Kidney epithelial cell (primary cell): ENCODE measurements at regions not wholly inside any gene's neighbourhood (a gene's known extent, or its start where the extent isn't known, plus 50 kb on each side); places are given as distances from the start of the nearest gene placed in this dataset.
"Not testable (repeated sequence)": the region's sequence is repeated elsewhere in the genome, so short reads cannot be mapped to it uniquely, and the experiment has no call there.

Experiments
- DNase-seq: peaks from one replicate; pipeline ENCODE4 v3.0.0-alpha.2; 2010; ENCODE audit warnings: low read depth
- H3K27me3 ChIP-seq: 2 replicates; pipeline ENCODE4 v1.6.0; 2011; ENCODE audit warnings: low read length; ENCODE audit not compliant: control insufficient read depth, insufficient read depth
- H3K36me3 ChIP-seq: 2 replicates; pipeline ENCODE4 v1.5.1; 2011; ENCODE audit warnings: low read length; ENCODE audit not compliant: control insufficient read depth, insufficient read depth
- H3K4me3 ChIP-seq: 2 replicates; pipeline ENCODE4 v1.5.1; 2011; ENCODE audit warnings: low read depth, mild to moderate bottlenecking, control low read depth, low read length
- TF ChIP-seq, protein P1 (sequence below): IDR thresholded peaks from 2 replicates; pipeline ENCODE4 v1.5.1; 2011; ENCODE audit warnings: mild to moderate bottlenecking, moderate library complexity, low read length, control low read depth, inconsistent platforms; ENCODE audit not compliant: insufficient read depth, poor library complexity, severe bottlenecking

DNA sequence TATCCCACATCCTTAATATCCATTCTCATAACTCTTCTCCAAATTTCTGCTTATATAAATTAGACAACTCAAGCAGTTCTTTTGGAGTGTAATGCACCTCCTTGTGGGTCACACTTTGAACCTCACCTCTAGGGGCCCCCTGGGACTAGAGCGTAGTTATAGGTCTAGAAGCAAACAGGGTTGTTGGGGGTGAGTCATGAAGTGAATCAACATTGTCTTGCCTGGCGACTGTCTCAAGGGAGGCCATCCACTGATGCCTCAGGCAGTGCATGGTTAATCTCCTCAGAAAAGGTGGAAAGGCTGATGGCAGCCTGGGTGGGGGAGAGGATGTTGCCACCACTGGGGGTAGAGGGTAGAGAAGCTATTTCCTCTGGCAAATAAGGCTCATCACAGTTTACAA lies 129.1 kb downstream of the TNFRSF21 start:
- Histone ChIP-seq H3K27me3 (no peaks in the 10 kb centered on the region), H3K36me3 (no peaks in the 10 kb centered on the region), H3K4me3 (no peak overlapping the region)
- no peak for DNase-seq
- TF ChIP-seq, protein P1, sequence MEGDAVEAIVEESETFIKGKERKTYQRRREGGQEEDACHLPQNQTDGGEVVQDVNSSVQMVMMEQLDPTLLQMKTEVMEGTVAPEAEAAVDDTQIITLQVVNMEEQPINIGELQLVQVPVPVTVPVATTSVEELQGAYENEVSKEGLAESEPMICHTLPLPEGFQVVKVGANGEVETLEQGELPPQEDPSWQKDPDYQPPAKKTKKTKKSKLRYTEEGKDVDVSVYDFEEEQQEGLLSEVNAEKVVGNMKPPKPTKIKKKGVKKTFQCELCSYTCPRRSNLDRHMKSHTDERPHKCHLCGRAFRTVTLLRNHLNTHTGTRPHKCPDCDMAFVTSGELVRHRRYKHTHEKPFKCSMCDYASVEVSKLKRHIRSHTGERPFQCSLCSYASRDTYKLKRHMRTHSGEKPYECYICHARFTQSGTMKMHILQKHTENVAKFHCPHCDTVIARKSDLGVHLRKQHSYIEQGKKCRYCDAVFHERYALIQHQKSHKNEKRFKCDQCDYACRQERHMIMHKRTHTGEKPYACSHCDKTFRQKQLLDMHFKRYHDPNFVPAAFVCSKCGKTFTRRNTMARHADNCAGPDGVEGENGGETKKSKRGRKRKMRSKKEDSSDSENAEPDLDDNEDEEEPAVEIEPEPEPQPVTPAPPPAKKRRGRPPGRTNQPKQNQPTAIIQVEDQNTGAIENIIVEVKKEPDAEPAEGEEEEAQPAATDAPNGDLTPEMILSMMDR: no peak

DNA sequence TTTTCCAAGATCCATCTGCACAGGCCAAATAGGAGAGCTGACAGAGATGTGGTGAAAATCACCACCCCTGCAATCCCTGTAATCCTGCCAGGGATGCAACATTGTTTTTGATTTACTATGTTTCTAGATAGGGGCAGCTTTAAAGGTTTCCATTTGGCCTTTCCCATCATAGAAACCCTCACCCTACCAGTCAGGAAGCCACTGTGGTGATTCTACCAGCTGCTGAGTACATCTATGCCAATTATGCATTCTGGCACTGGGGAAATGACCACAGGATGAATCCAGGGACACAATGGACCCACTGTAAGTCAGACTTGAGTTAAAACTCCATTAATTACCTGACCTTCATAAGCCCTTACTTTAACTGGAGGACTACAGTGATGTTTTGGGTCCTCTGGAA lies 130.4 kb downstream of the TNFRSF21 start:
- H3K27me3 ChIP-seq: no peaks in the 10 kb centered on the region
- TF ChIP-seq, protein P1: no peak
- no peaks in the 10 kb centered on the region for H3K36me3 ChIP-seq
- DNase-seq: no peak
- no peak overlapping the region for H3K4me3 ChIP-seq

DNA sequence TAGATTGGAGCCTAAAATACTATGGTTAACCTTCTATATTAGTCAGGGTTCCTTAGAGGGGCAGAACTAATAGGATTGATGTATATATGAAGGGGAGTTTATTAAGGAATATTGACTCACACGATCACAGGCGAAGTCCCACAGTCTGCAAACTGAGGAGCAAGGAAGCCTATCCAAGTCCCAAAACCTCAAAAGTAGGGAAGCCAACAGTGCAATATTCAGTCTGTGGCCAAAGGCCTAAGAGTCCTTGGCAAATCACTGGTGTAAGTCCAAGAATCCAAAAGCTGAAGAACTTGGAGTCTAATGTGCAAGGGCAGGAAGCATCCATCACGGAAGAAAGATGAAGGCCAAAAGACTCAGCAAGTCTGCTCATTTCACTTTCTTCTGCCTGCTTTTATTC lies 133.5 kb upstream of the ADGRF1 start:
- TF ChIP-seq, protein P1: no peak
- Histone ChIP-seq H3K27me3 (no peaks in the 10 kb centered on the region), H3K36me3 (no peaks in the 10 kb centered on the region), H3K4me3 (no peak overlapping the region)
- DNase-seq: no peak

DNA sequence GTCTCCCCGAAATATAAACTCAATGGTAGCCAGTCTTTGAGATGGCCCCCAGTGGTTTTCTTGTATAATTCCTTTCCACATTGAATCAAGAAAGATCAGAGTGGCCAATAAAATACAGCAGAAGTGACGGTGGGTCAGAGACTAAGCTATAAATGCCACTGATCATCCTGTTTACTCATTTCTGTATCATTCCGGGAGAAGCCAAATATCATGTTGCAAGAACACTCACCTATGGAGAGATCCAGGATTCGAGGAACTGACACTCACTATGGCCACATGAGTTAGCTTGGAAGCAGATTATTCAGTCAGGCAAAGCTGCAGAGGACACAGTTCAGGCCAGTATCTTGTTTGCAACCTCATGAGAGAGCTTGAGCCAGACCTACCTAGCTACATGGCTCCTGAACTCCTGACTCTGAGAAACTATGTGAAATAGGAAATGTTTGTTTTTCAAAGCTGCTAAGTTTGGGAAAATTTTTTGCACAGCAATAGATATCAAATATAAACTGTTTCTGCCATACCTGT lies 132.4 kb upstream of the ADGRF1 start:
- Histone ChIP-seq H3K36me3 (no peaks in the 10 kb centered on the region), H3K4me3 (no peak overlapping the region), H3K27me3 (no peaks in the 10 kb centered on the region)
- TF ChIP-seq, protein P1: no peak
- no peak for DNase-seq

DNA sequence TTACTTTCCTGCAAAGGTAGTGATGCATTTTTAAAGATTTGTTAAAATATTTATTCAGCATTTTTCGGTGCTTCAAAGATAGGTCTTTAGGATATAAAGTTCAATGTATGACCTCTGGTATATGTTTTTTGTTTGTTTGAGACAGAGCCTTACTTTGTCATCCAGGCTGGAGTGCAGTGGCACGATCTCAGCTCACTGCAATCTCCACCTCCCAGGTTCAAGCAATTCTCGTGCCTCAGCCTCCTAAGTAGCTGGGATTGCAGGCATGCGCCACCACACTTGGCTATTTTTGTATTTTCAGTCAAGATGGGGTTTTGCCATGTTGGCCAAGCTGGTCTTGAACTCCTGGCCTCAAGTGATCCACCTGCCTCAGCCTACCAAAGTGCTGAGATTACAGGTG lies 131.9 kb upstream of the ADGRF1 start:
- H3K27me3 ChIP-seq, DNase-seq, H3K36me3 ChIP-seq, H3K4me3 ChIP-seq: not testable (repeated sequence)

DNA sequence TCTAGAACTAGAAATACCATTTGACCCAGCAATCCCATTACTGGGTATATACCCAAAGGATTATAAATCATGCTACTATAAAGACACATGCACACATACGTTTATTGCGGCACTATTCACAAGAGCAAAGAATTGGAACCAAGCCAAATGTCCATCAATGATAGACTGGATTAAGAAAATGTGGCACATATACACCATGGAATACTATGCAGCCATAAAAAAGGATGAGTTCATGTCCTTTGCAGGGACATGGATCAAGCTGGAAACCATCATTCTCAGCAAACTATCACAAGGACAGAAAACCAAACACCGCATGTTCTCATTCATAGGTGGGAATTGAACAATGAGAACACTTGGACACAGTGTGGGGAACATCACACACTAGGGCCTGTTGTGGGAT lies 131.0 kb upstream of the ADGRF1 start:
- H3K36me3 ChIP-seq, H3K4me3 ChIP-seq, H3K27me3 ChIP-seq, DNase-seq: not testable (repeated sequence)

DNA sequence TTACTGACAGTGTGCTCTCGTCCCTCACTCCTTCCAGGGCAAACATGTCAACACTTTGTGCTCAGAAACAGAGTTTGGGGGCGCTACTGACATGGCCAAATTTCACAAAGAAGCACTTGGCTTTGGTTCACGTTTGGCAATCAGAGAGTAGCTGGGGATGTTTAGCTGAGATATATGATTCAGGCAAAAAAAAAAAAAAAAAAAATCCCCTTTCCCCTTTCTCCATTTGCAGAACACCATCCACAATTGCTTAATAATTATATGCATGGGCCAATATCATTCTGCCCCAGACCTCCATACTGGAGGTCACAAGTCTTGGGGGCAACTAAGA lies 128.4 kb upstream of the ADGRF1 start:
- no peaks in the 10 kb centered on the region for H3K36me3 ChIP-seq
- no peak overlapping the region for H3K4me3 ChIP-seq
- no peak for DNase-seq
- H3K27me3 ChIP-seq: no peaks in the 10 kb centered on the region
- TF ChIP-seq, protein P1: no peak
